PC-3 (cell line): ENCODE measurements at regions not wholly inside any gene's neighbourhood (a gene's known extent, or its start where the extent isn't known, plus 50 kb on each side); places are given as distances from the start of the nearest gene placed in this dataset.

ENCODE experiments used
- EZH2 ChIP-seq: fragments of 300-600 bp; sonication (generic); IDR thresholded peaks from one replicate; pipeline ENCODE4 v1.6.1; 2017; ENCODE audit warnings: antibody characterized with exemption, mild to moderate bottlenecking, low read length; ENCODE audit not compliant: unreplicated experiment
- TF ChIP-seq, protein P1 (sequence below): fragments of 300-600 bp; sonication (generic); conservative IDR thresholded peaks from 2 replicates; pipeline ENCODE4 v1.5.1; 2017; ENCODE audit warnings: antibody characterized with exemption, low read depth, mild to moderate bottlenecking, low read length

DNA sequence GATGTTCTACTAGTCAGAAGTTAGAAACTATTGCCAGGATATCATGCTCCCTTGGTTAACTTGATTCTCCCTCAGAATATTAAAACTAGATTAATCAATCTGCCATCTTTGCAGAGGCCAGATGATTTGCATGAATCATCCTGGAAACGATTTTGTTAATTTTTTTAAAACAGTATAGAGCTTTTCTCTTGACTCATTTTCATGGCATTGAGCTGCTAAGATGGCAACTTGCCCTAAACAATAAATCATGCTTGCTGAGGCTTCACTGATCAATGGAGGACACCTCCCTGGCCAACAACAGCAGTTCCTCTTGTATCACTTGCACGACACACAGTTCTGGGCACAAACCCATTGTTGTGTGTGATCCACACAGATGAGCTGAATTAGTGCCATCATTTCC is 109.1 kb downstream of the COL6A6 start:
- TF ChIP-seq, protein P1, sequence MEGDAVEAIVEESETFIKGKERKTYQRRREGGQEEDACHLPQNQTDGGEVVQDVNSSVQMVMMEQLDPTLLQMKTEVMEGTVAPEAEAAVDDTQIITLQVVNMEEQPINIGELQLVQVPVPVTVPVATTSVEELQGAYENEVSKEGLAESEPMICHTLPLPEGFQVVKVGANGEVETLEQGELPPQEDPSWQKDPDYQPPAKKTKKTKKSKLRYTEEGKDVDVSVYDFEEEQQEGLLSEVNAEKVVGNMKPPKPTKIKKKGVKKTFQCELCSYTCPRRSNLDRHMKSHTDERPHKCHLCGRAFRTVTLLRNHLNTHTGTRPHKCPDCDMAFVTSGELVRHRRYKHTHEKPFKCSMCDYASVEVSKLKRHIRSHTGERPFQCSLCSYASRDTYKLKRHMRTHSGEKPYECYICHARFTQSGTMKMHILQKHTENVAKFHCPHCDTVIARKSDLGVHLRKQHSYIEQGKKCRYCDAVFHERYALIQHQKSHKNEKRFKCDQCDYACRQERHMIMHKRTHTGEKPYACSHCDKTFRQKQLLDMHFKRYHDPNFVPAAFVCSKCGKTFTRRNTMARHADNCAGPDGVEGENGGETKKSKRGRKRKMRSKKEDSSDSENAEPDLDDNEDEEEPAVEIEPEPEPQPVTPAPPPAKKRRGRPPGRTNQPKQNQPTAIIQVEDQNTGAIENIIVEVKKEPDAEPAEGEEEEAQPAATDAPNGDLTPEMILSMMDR = no peak
- no peak for TF ChIP-seq EZH2
